IMR-90 (cell line): ENCODE measurements at regions not wholly inside any gene's neighbourhood (a gene's known extent, or its start where the extent isn't known, plus 50 kb on each side); places are given as distances from the start of the nearest gene placed in this dataset.

Source experiments
- ATAC-seq: fragments of 200-7000 bp; cut with Tn5 transposase; 2 replicates; pipeline ENCODE4 v1.9.1; 2020; ENCODE audit warnings: low read depth, mild to moderate bottlenecking, moderate library complexity
- BruUV-seq: library from RNA; stranded (reverse); fragments of 400-500 nt; replicated peaks from 2 replicates; lab custom pipeline; 2021; lab: Mats Ljungman, UMichigan
- CTCF ChIA-PET: fragments of 300-600 bp; formaldehyde crosslinking; extraction: SDS; loops from one replicate; lab custom pipeline; 2021; ENCODE audit warnings: antibody characterized with exemption; lab: Yijun Ruan, JAX
- POLR2A ChIA-PET: fragments of 300-600 bp; sonication (Branson Sonifier 250); formaldehyde crosslinking; loops from one replicate; lab custom pipeline; 2022; ENCODE audit warnings: antibody characterized with exemption; ENCODE audit not compliant: unreplicated experiment; lab: Charles Lee
- DNase-seq: peaks from one replicate; pipeline ENCODE4 v3.0.0; 2013
- H2AFZ ChIP-seq: replicated peaks from 2 replicates; pipeline ENCODE3; 2013; ENCODE audit warnings: low read length, mild to moderate bottlenecking; ENCODE audit not compliant: poor library complexity
- H2AK5ac ChIP-seq: 2 replicates; pipeline ENCODE4 v1.6.1; 2013; ENCODE audit warnings: low read depth, low read length, inconsistent platforms
- H2AK9ac ChIP-seq: replicated peaks from 2 replicates; pipeline ENCODE3; 2013; ENCODE audit warnings: mild to moderate bottlenecking, low read depth, low read length, moderate library complexity; ENCODE audit not compliant: poor library complexity
- H2BK120ac ChIP-seq: 2 replicates; pipeline ENCODE4 v1.6.1; 2013; ENCODE audit warnings: low read depth, low read length, inconsistent platforms
- H2BK15ac ChIP-seq: 3 replicates; pipeline ENCODE4 v1.6.1; 2013; ENCODE audit warnings: low read depth, low read length, inconsistent platforms
- H2BK20ac ChIP-seq: 2 replicates; pipeline ENCODE4 v1.6.1; 2013; ENCODE audit warnings: low read depth, mild to moderate bottlenecking, inconsistent platforms, low read length, moderate library complexity
- H2BK5ac ChIP-seq: 2 replicates; pipeline ENCODE4 v1.6.1; 2013; ENCODE audit warnings: mild to moderate bottlenecking, low read depth, low read length, inconsistent platforms; ENCODE audit not compliant: poor library complexity, severe bottlenecking
- H3K14ac ChIP-seq: replicated peaks from 2 replicates; pipeline ENCODE4 v1.6.1; 2013; ENCODE audit warnings: low read depth, low read length, inconsistent platforms
- H3K18ac ChIP-seq: 2 replicates; pipeline ENCODE4 v1.6.1; 2013; ENCODE audit warnings: low read depth, low read length, control low read depth
- H3K23ac ChIP-seq: 2 replicates; pipeline ENCODE4 v1.6.1; 2013; ENCODE audit warnings: low read depth, low read length, inconsistent platforms
- H3K27ac ChIP-seq: 2 replicates; pipeline ENCODE4 v1.5.1; 2013; ENCODE audit warnings: mild to moderate bottlenecking, control low read depth, low read length; ENCODE audit not compliant: insufficient read depth
- H3K27me3 ChIP-seq: 2 replicates; pipeline ENCODE4 v1.6.1; 2013; ENCODE audit warnings: low read length; ENCODE audit not compliant: control insufficient read depth, insufficient read depth
- H3K36me3 ChIP-seq: 2 replicates; pipeline ENCODE4 v1.6.1; 2013; ENCODE audit warnings: low read length, mixed read lengths; ENCODE audit not compliant: control insufficient read depth, insufficient read depth
- H3K4ac ChIP-seq: 2 replicates; pipeline ENCODE4 v1.6.1; 2013; ENCODE audit warnings: low read depth, low read length, inconsistent platforms
- H3K4me1 ChIP-seq: 2 replicates; pipeline ENCODE4 v1.6.1; 2013; ENCODE audit warnings: low read length, mixed read lengths; ENCODE audit not compliant: control insufficient read depth, insufficient read depth
- H3K4me2 ChIP-seq: 2 replicates; pipeline ENCODE4 v1.6.1; 2013; ENCODE audit warnings: low read depth, mild to moderate bottlenecking, control low read depth, low read length, moderate library complexity
- H3K4me3 ChIP-seq: 2 replicates; pipeline ENCODE4 v1.5.1; 2013; ENCODE audit warnings: low read depth, mild to moderate bottlenecking, control low read depth, low read length, moderate library complexity; ENCODE audit not compliant: insufficient read depth
- H3K56ac ChIP-seq: 2 replicates; pipeline ENCODE4 v1.6.1; 2013; ENCODE audit warnings: low read length, inconsistent platforms; ENCODE audit not compliant: insufficient read depth; ENCODE audit errors: extremely low read depth
- H3K79me1 ChIP-seq, 2 experiments: 2 replicates each; pipeline ENCODE4 v1.6.1; 2013; ENCODE audit warnings: low read length in 2 of 2, inconsistent platforms in 1 of 2, low read depth in 1 of 2
- H3K9ac ChIP-seq: 2 replicates; pipeline ENCODE4 v1.6.1; 2013; ENCODE audit warnings: low read depth, low read length, control low read depth
- H3K9me1 ChIP-seq: 2 replicates; pipeline ENCODE4 v1.6.1; 2013; ENCODE audit warnings: low read length, inconsistent platforms; ENCODE audit not compliant: insufficient read depth
- H3K9me3 ChIP-seq: 2 replicates; pipeline ENCODE4 v1.6.1; 2013; ENCODE audit warnings: low read length; ENCODE audit not compliant: control insufficient read depth, insufficient read depth
- H4K20me1 ChIP-seq: 2 replicates; pipeline ENCODE4 v1.6.1; 2013; ENCODE audit warnings: low read length, inconsistent platforms; ENCODE audit not compliant: insufficient read depth
- H4K5ac ChIP-seq: 2 replicates; pipeline ENCODE4 v1.6.1; 2013; ENCODE audit warnings: mild to moderate bottlenecking, low read depth, low read length, control low read depth
- H4K8ac ChIP-seq, 2 experiments: 2 replicates each; pipeline ENCODE4 v1.6.1; 2013; ENCODE audit warnings: low read depth in 2 of 2, low read length in 2 of 2, control low read depth in 1 of 2, inconsistent platforms in 1 of 2
- H4K91ac ChIP-seq: 2 replicates; pipeline ENCODE4 v1.6.1; 2013; ENCODE audit warnings: low read depth, low read length, inconsistent platforms; ENCODE audit not compliant: insufficient read depth
- CEBPB ChIP-seq: IDR thresholded peaks from 2 replicates; pipeline ENCODE4 v1.6.1; 2012; ENCODE audit warnings: low read depth, low read length, improper control_type of control experiment
- NFE2L2 ChIP-seq: fragments of 150-350 bp; IDR thresholded peaks from 2 replicates; pipeline ENCODE4 v1.6.1; 2016; ENCODE audit warnings: low read depth, mild to moderate bottlenecking, low read length
- WGBS, 2 experiments: methylation state at CpG; one replicate each; pipeline versions ENCODE4 v1.1.5 to v1.1.7; 2013; ENCODE audit warnings: missing lambda C conversion rate in 2 of 2; ENCODE audit not compliant: insufficient read length in 1 of 2; ENCODE audit errors: extremely low coverage in 2 of 2; 5-methylcytosine and 5-hydroxymethylcytosine counted together
- dilution Hi-C: fragments of 300-500 bp; cut with HindIII; formaldehyde crosslinking; loops from one replicate; pipeline ENCODE4 v1.14.3; 2018; ENCODE audit warnings: low sequenced_read_pairs; ENCODE audit not compliant: unreplicated experiment
- in situ Hi-C: fragments of 300-500 bp; cut with MboI; formaldehyde crosslinking; loops from 3 replicates; pipeline ENCODE4 v1.14.3; 2019; ENCODE audit warnings: low sequenced_read_pairs, inconsistent platforms, mixed read lengths
- intact Hi-C: fragments of 100-400 bp; cut with micrococcal nuclease; formaldehyde crosslinking; loops from 2 replicates; pipeline ENCODE4 v1.10.0; 2022

- dilution Hi-C loops (no loop called here), in situ Hi-C loops (no loop called here), intact Hi-C loops (no loop called here)
- H3K4ac ChIP-seq = peak overlapping the region; percentile 61; the same call in 1 of the 2 replicates
- H3K56ac ChIP-seq = peak overlapping the region; percentile 46
- H3K27ac ChIP-seq = peak overlapping the region; percentile 46; the same call in 1 of the 2 replicates
- peak overlapping the region; percentile 81 for H2BK5ac ChIP-seq
- H3K79me1 ChIP-seq = no peaks in the 10 kb centered on the region
- H3K23ac ChIP-seq = no peak overlapping the region
- no peak overlapping the region for H4K91ac ChIP-seq
- H3K9ac ChIP-seq = no peak overlapping the region
- H2AFZ ChIP-seq = no peak overlapping the region
- peaks cover 15% of the 10 kb centered on the region for H3K9me1 ChIP-seq
- peak overlapping the region; percentile 87 for H2BK20ac ChIP-seq
- no peak for TF ChIP-seq NFE2L2
- peak; percentile 84 for TF ChIP-seq CEBPB
- H3K18ac ChIP-seq = peak overlapping the region; percentile 90
- POLR2A ChIA-PET = interaction anchor here (0.6 kb wide), 1 partner anchor 60 kb away, joined by 4 read pairs; no protein-coding TSS in a partner anchor
- no peaks in the 10 kb centered on the region for H3K36me3 ChIP-seq
- no peaks in the 10 kb centered on the region for H3K9me3 ChIP-seq
- no peaks in the 10 kb centered on the region for H3K27me3 ChIP-seq
- peak overlapping the region; percentile 38; the same call in 1 of the 2 replicates for H3K4me2 ChIP-seq
- WGBS, 2 experiments = no CpG with 5 or more reads among the region's 4 CpGs
- BruUV-seq = no TSS peak
- H4K8ac ChIP-seq = peak overlapping the region; percentile 46 to 87; a peak in 3 of 4 replicates
- H3K4me3 ChIP-seq = no peak overlapping the region
- CTCF ChIA-PET = no interaction called here
- ATAC-seq (peak; percentile 49), DNase-seq (peak; percentile 92)
- peaks cover 25% of the 10 kb centered on the region for H3K4me1 ChIP-seq
- no peaks in the 10 kb centered on the region for H4K20me1 ChIP-seq
- H3K14ac ChIP-seq = 0 out of 2 replicates have a peak overlapping the region, but pooled peaks have one; percentile 41
- H2AK5ac ChIP-seq = 0 out of 2 replicates have a peak overlapping the region, but pooled peaks have one; percentile 21
- H2BK15ac ChIP-seq = peak overlapping the region; percentile 88; the same call in 1 of the 3 replicates
- H2BK120ac ChIP-seq = peak overlapping the region; percentile 75; the same call in 1 of the 2 replicates
- H4K5ac ChIP-seq = peak overlapping the region; percentile 35; the same call in 1 of the 2 replicates
- no peak overlapping the region for H2AK9ac ChIP-seq
Observed at GRCh38 chr4:53777244-53777984, 186.1 kb upstream of the LNX1 start.
